Effector memory CD8-positive, alpha-beta T cell (primary cell): ENCODE measurements at regions not wholly inside any gene's neighbourhood (a gene's known extent, or its start where the extent isn't known, plus 50 kb on each side); places are given as distances from the start of the nearest gene placed in this dataset.
A peak's percentile ranks its signal among the peaks of the same experiment; 100 is the strongest.
"Not testable (repeated sequence)": the region's sequence is repeated elsewhere in the genome, so short reads cannot be mapped to it uniquely, and the experiment has no call there.

Source experiments
- ATAC-seq: fragments of 150-1000 bp; cut with Tn5 transposase; replicated peaks from 2 replicates; pipeline ENCODE4 v1.10.0; 2021; ENCODE audit warnings: mild to moderate bottlenecking, moderate library complexity
- DNase-seq, 3 experiments: peaks; one replicate each; pipeline ENCODE4 v3.0.0; 2021
- H3K27ac Mint-ChIP-seq, 2 donors: one replicate each; pipeline ENCODE4 v1.8.0; 2022; ENCODE audit warnings: mild to moderate bottlenecking in 2 of 2, mixed read lengths in 2 of 2, moderate library complexity in 2 of 2
- H3K27me3 Mint-ChIP-seq, 2 donors: one replicate each; pipeline ENCODE4 v1.8.0; 2022; ENCODE audit warnings: mixed read lengths in 2 of 2
- H3K36me3 Mint-ChIP-seq: one replicate; pipeline ENCODE4 v1.8.0; 2022; ENCODE audit warnings: mild to moderate bottlenecking, moderate library complexity, mixed read lengths; ENCODE audit not compliant: insufficient read depth
- H3K4me1 Mint-ChIP-seq, 2 donors: one replicate each; pipeline ENCODE4 v1.8.0; 2022; ENCODE audit warnings: low read depth in 2 of 2, mixed read lengths in 2 of 2
- H3K4me3 Mint-ChIP-seq, 2 donors: one replicate each; pipeline ENCODE4 v1.8.0; 2022; ENCODE audit warnings: mild to moderate bottlenecking in 2 of 2, mixed read lengths in 2 of 2, moderate library complexity in 2 of 2
- H3K9me3 Mint-ChIP-seq, 2 donors: one replicate each; pipeline ENCODE4 v1.8.0; 2022; ENCODE audit warnings: mixed read lengths in 2 of 2

DNA sequence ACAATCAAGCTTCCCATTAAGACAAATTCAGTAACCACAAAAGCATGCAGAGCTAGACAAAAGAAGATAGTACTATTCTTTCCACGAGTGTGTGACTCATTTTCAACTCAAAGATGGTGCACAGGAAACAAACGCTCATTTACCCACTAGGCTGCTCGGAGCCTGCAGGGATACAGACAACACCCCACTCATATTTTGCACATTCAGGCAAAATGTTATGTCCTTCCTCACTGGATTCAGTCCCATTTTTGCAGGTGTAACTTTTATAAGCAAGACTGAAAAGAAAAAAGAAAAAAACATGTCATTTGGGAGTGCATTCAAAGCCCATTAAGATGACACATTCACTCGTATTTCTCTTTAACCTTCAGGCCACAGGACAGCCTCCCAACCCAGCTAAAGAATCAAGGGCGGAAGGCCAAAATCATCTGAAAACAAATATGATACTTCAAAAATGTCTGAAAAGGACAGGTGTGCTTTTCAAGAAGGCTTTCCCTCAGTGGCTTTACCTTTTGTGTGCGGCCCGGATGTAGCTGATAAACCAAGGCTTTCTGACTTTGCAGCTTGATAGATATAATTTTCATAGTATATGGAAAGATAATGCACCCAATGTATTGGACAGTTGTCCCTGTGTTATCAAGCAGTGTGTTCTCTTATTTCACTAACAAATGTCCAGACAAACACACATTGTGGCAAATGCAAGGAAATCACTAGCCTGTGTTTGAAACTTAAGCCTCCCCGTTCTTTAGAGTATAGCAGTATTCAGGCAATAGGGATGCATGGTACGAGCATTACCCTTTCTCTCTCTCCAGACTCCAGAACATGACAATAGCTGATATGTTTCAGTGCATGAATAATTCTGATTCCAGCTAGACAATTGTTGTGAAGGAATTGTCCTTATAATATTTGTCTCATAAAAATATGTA, 147.8 kb upstream of the KRR1 start:
- no peak for ATAC-seq
- Mint-ChIP-seq H3K27ac (no peak overlapping the region), H3K4me1 (peaks cover 7 to 14% of the 10 kb centered on the region in 2 donors), H3K4me3 (no peak overlapping the region), H3K36me3 (no peaks in the 10 kb centered on the region), H3K27me3 (no peaks in the 10 kb centered on the region), H3K9me3 (no peaks in the 10 kb centered on the region)
- no peak for DNase-seq

DNA sequence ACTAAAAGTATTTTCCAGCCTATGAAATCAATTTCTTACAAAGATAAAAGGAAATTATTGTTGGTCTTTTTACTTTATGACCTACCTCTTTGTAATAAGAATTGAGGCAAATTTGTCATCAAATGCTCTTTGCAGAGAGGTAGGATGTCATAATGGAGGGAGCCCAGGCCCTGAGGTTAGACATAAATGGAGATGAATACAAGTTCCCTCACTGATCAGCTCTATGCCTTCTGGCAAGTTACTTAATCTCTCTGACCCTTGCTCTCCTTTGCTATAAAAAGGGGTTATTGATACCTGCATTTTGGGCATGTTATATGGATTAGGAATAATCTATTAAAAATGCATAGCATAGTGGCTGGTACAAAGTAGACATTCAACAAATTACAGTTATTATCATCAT, 146.9 kb upstream of the KRR1 start:
- Mint-ChIP-seq H3K27ac (no peak overlapping the region), H3K4me1 (peaks cover 7 to 14% of the 10 kb centered on the region in 2 donors), H3K36me3 (no peaks in the 10 kb centered on the region), H3K27me3 (no peaks in the 10 kb centered on the region), H3K9me3 (no peaks in the 10 kb centered on the region), H3K4me3 (no peak overlapping the region)
- ATAC-seq (no peak), DNase-seq (no peak)

DNA sequence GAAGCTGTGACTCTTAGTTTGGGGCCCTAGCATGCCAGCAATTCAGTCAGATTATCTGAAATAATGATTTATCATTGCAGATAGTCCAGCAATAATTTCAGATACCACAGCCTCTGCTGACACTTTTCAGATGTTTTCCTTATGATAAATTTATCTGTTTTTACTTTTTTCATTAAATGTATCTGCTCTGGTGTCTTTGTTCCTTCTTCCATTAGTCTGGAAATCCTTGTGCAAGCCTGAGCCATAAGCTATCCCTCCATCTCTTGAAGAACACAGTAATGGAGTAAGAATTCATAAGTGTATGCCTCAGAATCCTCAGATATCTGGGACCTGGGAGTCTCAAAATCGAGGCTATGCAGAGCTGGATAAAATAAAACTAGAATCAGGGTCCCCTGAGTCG, 146.4 kb upstream of the KRR1 start:
- Mint-ChIP-seq H3K27ac (no peak overlapping the region), H3K4me1 (peaks cover 7 to 14% of the 10 kb centered on the region in 2 donors), H3K9me3 (no peaks in the 10 kb centered on the region), H3K27me3 (no peaks in the 10 kb centered on the region), H3K36me3 (no peaks in the 10 kb centered on the region), H3K4me3 (no peak overlapping the region)
- ATAC-seq (no peak), DNase-seq (no peak)

DNA sequence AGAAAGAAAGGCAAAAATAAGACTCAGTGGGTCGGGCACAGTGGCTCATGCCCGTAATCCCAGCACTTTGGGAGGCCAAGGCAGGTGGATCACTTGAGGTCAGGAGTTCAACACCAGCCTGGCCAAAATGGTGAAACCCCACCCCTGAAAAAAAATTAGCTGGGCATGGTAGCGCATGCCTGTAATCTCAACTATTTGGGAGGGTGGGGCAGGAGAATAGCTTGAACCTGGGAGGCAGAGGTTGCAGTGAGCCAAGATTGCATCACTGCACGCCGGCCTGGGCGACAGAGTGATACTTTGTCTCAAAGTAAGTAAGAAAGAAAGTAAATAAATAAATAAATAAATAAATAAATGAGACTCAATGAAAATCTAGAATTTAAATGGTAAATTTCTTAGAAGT, 145.9 kb upstream of the KRR1 start:
- not testable (repeated sequence) for DNase-seq, H3K36me3 Mint-ChIP-seq, H3K27me3 Mint-ChIP-seq, H3K27ac Mint-ChIP-seq, H3K4me3 Mint-ChIP-seq, H3K9me3 Mint-ChIP-seq, ATAC-seq
- H3K4me1 Mint-ChIP-seq: peaks cover 7 to 14% of the 10 kb centered on the region in 2 donors

DNA sequence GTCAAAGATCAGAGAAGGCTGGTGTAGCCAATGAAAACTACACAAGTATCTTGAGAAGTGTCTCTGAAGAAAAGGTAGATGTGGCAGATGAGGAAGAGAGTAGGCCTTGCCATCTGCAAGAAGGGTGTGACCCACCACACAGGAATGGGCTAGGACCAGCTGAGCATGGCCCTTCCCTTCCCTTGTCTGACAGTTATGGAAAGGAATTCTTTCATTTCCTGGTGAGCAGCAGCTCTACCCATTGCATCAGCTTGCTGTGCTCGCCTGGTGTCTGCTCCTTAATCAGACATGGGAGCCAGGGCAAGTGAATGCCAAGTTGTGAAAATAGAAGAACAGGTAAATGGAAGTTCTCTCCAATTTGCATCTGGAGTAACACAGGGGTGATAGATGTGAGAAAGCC, 145.2 kb upstream of the KRR1 start:
- no peaks in the 10 kb centered on the region for H3K9me3 Mint-ChIP-seq
- no peaks in the 10 kb centered on the region for H3K27me3 Mint-ChIP-seq
- H3K4me1 Mint-ChIP-seq: peaks cover 7 to 14% of the 10 kb centered on the region in 2 donors
- no peaks in the 10 kb centered on the region for H3K36me3 Mint-ChIP-seq
- no peak for DNase-seq
- ATAC-seq: no peak
- no peak overlapping the region for H3K27ac Mint-ChIP-seq
- no peak overlapping the region for H3K4me3 Mint-ChIP-seq

DNA sequence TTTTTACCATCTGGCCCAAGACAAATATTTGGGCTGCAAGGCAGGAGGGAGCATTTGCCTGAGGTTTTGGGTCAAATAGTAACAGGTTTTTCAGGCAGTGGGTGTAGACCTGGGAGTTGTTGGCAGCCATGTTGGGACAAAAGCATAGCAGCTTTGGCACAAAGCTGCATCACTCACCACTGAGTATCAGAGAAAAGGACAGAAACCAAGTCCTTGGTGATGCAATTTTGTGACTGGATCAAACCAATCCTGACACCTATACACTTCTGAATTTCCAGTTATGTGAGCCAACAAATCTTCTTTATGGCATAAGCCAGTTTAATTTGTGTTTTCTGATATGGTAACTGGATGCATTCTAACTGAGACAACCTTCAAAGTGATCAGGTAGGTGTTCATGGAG, 144.8 kb upstream of the KRR1 start:
- H3K9me3 Mint-ChIP-seq: no peaks in the 10 kb centered on the region
- H3K4me1 Mint-ChIP-seq: peaks cover 7 to 14% of the 10 kb centered on the region in 2 donors
- ATAC-seq: no peak

DNA sequence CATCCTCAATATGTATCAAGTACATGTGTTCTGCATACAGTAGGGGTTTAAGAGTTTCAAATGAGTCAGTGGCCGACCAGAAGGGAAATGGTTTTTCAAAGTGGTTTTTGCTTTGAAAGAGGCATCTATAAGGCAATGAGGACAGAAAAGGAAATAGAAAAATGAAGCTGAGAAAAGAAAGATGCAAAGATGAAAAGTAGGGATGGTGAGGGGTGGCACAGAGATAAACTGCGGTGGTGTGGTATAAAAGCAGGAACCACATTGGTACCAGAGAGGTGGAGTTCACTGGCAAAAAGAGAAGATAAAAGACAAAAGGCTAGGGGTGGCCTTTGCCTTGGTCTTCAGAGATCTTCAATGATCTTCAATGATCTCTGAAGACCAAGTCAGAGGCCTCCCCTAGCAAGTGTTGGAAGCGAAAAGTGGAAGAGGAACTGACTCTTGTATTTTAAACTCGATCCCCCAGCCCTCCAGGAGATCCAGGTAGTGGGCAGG, 144.0 kb upstream of the KRR1 start:
- ATAC-seq: peak; percentile 27
- peak overlapping the region; percentile 0 to 33 for H3K27ac Mint-ChIP-seq

More for the DNA sequence above, 144.8 kb upstream of the KRR1 start:
- H3K36me3 Mint-ChIP-seq: no peaks in the 10 kb centered on the region
- no peaks in the 10 kb centered on the region for H3K27me3 Mint-ChIP-seq
- DNase-seq: no peak
- H3K4me3 Mint-ChIP-seq: no peak overlapping the region
- H3K27ac Mint-ChIP-seq: no peak overlapping the region

DNA sequence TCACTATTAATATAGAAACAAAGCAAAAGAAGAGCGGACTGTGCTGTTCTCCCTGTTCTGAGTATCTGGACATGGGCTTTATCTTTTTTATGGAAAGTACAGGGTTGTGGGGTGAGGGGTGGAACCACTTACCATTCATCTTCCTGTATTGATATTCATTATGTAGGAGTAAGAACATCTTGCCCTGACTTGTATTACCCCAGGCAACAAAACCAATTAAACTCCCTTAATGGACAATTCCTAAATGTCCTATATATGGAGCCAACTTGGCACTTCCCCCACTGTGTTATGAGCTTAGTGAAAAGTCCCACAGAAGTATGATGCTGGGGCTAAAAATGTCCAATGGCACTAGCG, 139.9 kb upstream of the KRR1 start:
- H3K9me3 Mint-ChIP-seq: no peaks in the 10 kb centered on the region
- no peak overlapping the region for H3K4me3 Mint-ChIP-seq
- no peak overlapping the region for H3K27ac Mint-ChIP-seq
- H3K4me1 Mint-ChIP-seq: peaks cover 7 to 10% of the 10 kb centered on the region in 2 donors
- no peaks in the 10 kb centered on the region for H3K36me3 Mint-ChIP-seq
- DNase-seq (no peak), ATAC-seq (no peak)
- H3K27me3 Mint-ChIP-seq: peaks cover 0 to 3% of the 10 kb centered on the region in 2 donors

More for the DNA sequence above, 144.0 kb upstream of the KRR1 start:
- Mint-ChIP-seq H3K9me3 (no peaks in the 10 kb centered on the region), H3K27me3 (no peaks in the 10 kb centered on the region), H3K4me3 (no peak overlapping the region), H3K36me3 (no peaks in the 10 kb centered on the region), H3K4me1 (peaks cover 7 to 14% of the 10 kb centered on the region in 2 donors)
- no peak for DNase-seq

DNA sequence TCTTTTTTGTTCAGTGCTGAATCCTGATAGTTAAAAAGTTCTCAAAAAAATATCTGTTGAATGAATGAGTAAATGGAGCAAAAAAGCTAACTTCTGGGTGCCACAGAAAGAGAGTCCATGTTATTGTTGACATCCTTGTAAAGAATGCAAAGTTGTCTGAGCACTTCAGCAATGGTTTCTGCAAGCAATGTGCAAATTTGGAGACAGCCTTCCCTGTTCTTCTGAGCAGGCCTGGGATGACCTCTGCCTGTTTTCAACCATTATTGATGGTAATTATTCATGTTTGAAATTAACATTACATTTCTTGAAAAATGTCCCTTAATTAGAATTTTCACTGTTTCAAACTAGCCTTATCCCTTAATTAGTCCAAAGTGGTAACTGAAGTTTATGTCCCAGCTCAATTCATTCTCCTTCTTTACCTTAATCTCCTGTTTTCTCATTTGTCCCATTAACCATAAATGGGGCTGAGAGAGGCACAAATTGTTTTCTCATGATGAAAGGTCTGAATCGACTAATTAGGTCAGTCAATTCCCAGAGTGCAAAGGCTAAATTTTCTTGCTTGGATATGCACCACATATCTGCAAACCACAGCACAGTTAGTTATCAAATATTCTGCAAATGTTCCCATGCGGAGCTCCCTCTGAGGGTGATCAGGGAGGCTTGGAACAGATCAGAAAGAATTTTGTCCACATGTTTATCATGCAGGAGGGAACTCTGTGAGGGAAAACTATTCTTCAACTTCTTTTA, 139.4 kb upstream of the KRR1 start:
- Mint-ChIP-seq H3K27ac (no peak overlapping the region), H3K4me1 (peaks cover 7 to 10% of the 10 kb centered on the region in 2 donors), H3K27me3 (peaks cover 0 to 6% of the 10 kb centered on the region in 2 donors), H3K9me3 (no peaks in the 10 kb centered on the region), H3K4me3 (no peak overlapping the region), H3K36me3 (no peaks in the 10 kb centered on the region)
- no peak for ATAC-seq
- no peak for DNase-seq

DNA sequence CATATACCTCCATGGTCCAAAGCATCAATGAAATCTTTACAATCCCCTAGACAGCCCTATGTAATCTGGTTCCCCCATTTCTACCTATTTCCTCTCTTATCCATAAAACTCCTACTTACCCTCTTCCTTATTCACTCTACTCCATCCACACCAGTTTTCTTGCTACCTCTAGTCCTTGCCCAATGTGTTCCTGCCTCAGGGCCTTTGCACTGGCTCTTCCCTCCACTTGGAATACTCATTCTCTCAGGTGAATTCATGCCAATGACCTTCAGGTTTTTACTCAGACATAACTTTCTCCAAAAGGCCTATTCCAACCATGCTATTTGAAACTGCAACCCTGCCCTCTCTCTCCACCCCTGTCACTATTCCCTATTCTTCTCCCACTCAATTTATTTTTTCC, 138.7 kb upstream of the KRR1 start:
- no peak for DNase-seq
- Mint-ChIP-seq H3K27ac (no peak overlapping the region), H3K4me3 (no peak overlapping the region), H3K9me3 (no peaks in the 10 kb centered on the region), H3K4me1 (peaks cover 1 to 4% of the 10 kb centered on the region in 2 donors), H3K36me3 (no peaks in the 10 kb centered on the region), H3K27me3 (peaks cover 0 to 6% of the 10 kb centered on the region in 2 donors)
- ATAC-seq: no peak

DNA sequence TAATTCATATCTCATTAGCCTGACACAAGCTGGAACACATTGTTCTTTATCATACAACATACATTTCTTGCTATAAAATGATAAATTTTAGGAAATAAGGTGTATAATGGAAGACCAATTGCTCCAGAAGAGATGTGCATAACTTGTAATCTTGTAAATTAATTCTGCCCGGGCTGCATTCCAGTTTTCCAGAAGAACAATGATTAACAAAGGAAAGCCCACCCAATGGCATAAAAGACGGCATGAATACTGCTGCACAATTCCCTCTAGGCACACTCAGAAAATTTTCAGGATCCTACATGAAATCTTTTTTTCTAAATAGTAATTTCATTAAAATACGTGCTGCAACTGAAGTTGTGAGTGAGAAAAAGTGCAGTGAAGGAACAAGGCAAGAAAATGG, 137.4 kb upstream of the KRR1 start:
- Mint-ChIP-seq H3K9me3 (no peaks in the 10 kb centered on the region), H3K36me3 (no peaks in the 10 kb centered on the region), H3K27ac (no peak overlapping the region), H3K4me3 (no peak overlapping the region), H3K4me1 (no peaks in the 10 kb centered on the region), H3K27me3 (peaks cover 0 to 6% of the 10 kb centered on the region in 2 donors)
- DNase-seq (no peak), ATAC-seq (no peak)

DNA sequence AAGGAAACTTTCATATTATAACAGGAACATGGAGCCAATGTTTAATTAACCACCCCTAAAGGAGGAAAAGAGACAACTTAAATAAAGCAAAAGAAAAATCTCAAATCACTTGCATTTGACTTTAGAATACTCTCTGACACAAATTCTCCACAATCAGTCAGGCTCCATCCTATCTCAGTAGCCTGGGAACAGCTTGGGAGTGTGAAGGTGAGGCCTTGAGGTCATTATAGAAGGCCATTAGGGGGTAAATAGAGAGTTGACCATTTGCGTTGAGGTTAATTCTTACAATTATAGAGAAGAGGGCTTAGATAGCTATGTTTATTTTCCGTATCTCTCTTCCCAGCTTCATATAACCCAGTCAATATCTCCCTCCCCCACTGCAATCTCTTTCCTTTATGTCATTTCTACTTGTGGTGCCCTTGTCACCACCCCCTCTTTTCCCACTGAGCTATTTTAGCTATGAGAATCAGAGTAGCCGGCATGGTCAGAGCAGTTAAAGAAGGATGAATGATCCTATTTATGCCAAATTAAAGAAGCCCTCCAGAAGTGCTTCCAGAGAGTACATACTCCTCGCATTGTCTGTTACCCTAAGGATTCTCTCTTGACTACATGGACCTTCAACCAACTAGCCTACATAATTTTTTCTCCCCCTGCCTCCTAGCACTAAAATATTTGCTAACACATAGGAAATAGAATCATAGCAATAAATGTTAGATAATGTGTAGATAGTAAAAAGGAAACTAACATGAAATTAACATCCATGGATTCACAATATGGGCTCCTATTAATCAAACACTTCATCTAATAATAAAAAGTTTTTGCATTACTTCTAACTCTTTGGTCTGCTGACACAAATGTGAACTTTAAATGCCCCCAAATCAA, 135.2 kb upstream of the KRR1 start:
- H3K27ac Mint-ChIP-seq: no peak overlapping the region
- H3K36me3 Mint-ChIP-seq: no peaks in the 10 kb centered on the region
- H3K27me3 Mint-ChIP-seq: peaks cover 0 to 6% of the 10 kb centered on the region in 2 donors
- no peak overlapping the region for H3K4me3 Mint-ChIP-seq
- H3K9me3 Mint-ChIP-seq: no peaks in the 10 kb centered on the region
- DNase-seq: no peak
- peaks cover under 1 to 1% of the 10 kb centered on the region in 2 donors for H3K4me1 Mint-ChIP-seq
- no peak for ATAC-seq

DNA sequence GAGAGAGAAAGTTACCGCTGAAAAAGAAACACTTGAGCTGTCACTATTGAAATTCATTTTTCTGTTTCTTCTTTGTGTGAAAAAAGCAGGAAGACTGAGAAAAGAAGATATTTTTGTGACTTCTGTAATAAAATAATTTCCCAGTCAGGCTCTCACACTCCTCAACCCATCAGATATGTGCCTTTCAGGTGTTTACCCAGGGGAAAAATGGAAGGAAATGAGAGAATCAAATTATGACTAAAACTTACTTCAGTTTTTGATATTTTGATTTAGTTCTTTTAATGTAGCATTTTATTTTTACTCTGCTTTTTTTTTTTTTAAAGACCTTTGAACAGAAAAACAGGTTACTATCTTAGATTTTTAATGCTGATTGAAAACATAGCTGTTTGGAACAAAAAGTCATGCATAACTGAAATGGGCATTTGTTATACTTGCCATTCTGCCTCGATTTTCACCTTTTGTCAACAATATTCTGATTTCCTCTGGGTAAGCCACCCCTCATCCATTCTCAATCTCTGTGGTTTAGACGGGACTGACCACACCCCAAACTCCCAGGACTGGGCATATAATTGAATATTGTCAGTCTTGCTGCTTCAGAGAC, 133.2 kb upstream of the KRR1 start:
- H3K4me1 Mint-ChIP-seq: peaks cover 10 to 15% of the 10 kb centered on the region in 2 donors
- H3K4me3 Mint-ChIP-seq: no peak overlapping the region
- H3K36me3 Mint-ChIP-seq: no peaks in the 10 kb centered on the region
- DNase-seq (no peak), ATAC-seq (no peak)
- H3K9me3 Mint-ChIP-seq: no peaks in the 10 kb centered on the region
- no peak overlapping the region for H3K27ac Mint-ChIP-seq
- peaks cover 0 to 6% of the 10 kb centered on the region in 2 donors for H3K27me3 Mint-ChIP-seq
